ENCODE measurements at regions not wholly inside any gene's neighbourhood (a gene's known extent, or its start where the extent isn't known, plus 50 kb on each side); places are given as distances from the start of the nearest gene placed in this dataset.

- no peak for DNase-seq (ENCODE audit: low read depth)
Observed at GRCh38 chr3:94258851-94259250, 196.0 kb downstream of the NSUN3 start.

GRCh38 chr3:94259291-94259690 lies 196.4 kb downstream of the NSUN3 start:
- no peak for DNase-seq (ENCODE audit: low read depth)

GRCh38 chr3:94269763-94270162 lies 206.9 kb downstream of the NSUN3 start:
- DNase-seq (ENCODE audit: low read depth), result no peak

GRCh38 chr3:94272016-94272415 lies 209.2 kb downstream of the NSUN3 start:
- no peak for DNase-seq (ENCODE audit: low read depth)

- no peak for DNase-seq (ENCODE audit: low read depth)
Observed at GRCh38 chr3:94280958-94281357, 218.1 kb downstream of the NSUN3 start.

GRCh38 chr3:94285872-94286271 lies 223.0 kb downstream of the NSUN3 start:
- no peak for DNase-seq (ENCODE audit: low read depth)

GRCh38 chr3:94291686-94292085 lies 228.8 kb downstream of the NSUN3 start:
- DNase-seq (ENCODE audit: low read depth), result no peak

GRCh38 chr3:94292151-94292550 lies 229.3 kb downstream of the NSUN3 start:
- no peak for DNase-seq (ENCODE audit: low read depth)

GRCh38 chr3:94293793-94294195 lies 230.9 kb downstream of the NSUN3 start:
- DNase-seq (ENCODE audit: low read depth), result no peak

- DNase-seq (ENCODE audit: low read depth), result no peak
Observed at GRCh38 chr3:94294806-94295205, 231.9 kb downstream of the NSUN3 start.

- DNase-seq (ENCODE audit: low read depth), result no peak
Observed at GRCh38 chr3:94299716-94300115, 236.9 kb downstream of the NSUN3 start.

- DNase-seq (ENCODE audit: low read depth), result no peak
Observed at GRCh38 chr3:94301366-94301765, 238.5 kb downstream of the NSUN3 start.

- DNase-seq (ENCODE audit: low read depth), result no peak
Observed at GRCh38 chr3:94303266-94303665, 240.4 kb downstream of the NSUN3 start.

- DNase-seq (ENCODE audit: low read depth), result no peak
Observed at GRCh38 chr3:94303897-94304296, 241.0 kb downstream of the NSUN3 start.

- no peak for DNase-seq (ENCODE audit: low read depth)
Observed at GRCh38 chr3:94304954-94305353, 242.1 kb downstream of the NSUN3 start.

GRCh38 chr3:94305835-94306611 lies 243.2 kb downstream of the NSUN3 start:
- no peak for DNase-seq (ENCODE audit: low read depth)

- no peak for DNase-seq (ENCODE audit: low read depth)
Observed at GRCh38 chr3:94307588-94307987, 244.7 kb downstream of the NSUN3 start.

- DNase-seq (ENCODE audit: low read depth), result no peak
Observed at GRCh38 chr3:94308767-94309166, 245.9 kb downstream of the NSUN3 start.

- no peak for DNase-seq (ENCODE audit: low read depth)
Observed at GRCh38 chr3:94310341-94311135, 247.7 kb downstream of the NSUN3 start.

GRCh38 chr3:94311651-94312050 lies 248.8 kb downstream of the NSUN3 start:
- no peak for DNase-seq (ENCODE audit: low read depth)

- no peak for DNase-seq (ENCODE audit: low read depth)
Observed at GRCh38 chr3:94314218-94314883, 251.5 kb downstream of the NSUN3 start.

- DNase-seq (ENCODE audit: low read depth), result no peak
Observed at GRCh38 chr3:94317017-94317416, 254.2 kb downstream of the NSUN3 start.

- DNase-seq (ENCODE audit: low read depth), result no peak
Observed at GRCh38 chr3:94323596-94323995, 260.7 kb downstream of the NSUN3 start.
